Smooth muscle cell (in vitro differentiated cells): ENCODE measurements at regions not wholly inside any gene's neighbourhood (a gene's known extent, or its start where the extent isn't known, plus 50 kb on each side); places are given as distances from the start of the nearest gene placed in this dataset.
A peak's percentile ranks its signal among the peaks of the same experiment; 100 is the strongest.

ENCODE experiments used
- DNase-seq: peaks from one replicate; lab custom pipeline; 2025; ENCODE audit not compliant: unreplicated experiment; lab: John Stamatoyannopoulos, UW
- H2AFZ ChIP-seq: fragments of 200-600 bp; sonication (generic); 2 replicates; pipeline ENCODE4 v1.6.0; 2016; ENCODE audit warnings: antibody characterized with exemption, low read depth, mild to moderate bottlenecking
- H3F3A ChIP-seq: fragments of 200-600 bp; sonication (generic); 2 replicates; pipeline ENCODE4 v1.6.0; 2017; ENCODE audit warnings: antibody characterized with exemption, low read depth
- H3K27ac ChIP-seq: fragments of 200-600 bp; sonication (generic); 2 replicates; pipeline ENCODE4 v1.5.1; 2016; ENCODE audit warnings: low read depth, mild to moderate bottlenecking
- H3K27me3 ChIP-seq: fragments of 200-600 bp; sonication (generic); 2 replicates; pipeline ENCODE4 v1.6.1; 2016; ENCODE audit warnings: low read depth, mild to moderate bottlenecking
- H3K36me3 ChIP-seq: fragments of 200-600 bp; sonication (generic); 2 replicates; pipeline ENCODE4 v1.5.1; 2016; ENCODE audit warnings: low read depth
- H3K4me1 ChIP-seq: fragments of 200-600 bp; sonication (generic); 2 replicates; pipeline ENCODE4 v1.5.1; 2016; ENCODE audit warnings: low read depth
- H3K4me2 ChIP-seq: fragments of 200-600 bp; sonication (generic); 2 replicates; pipeline ENCODE4 v1.6.0; 2016; ENCODE audit warnings: mild to moderate bottlenecking
- H3K4me3 ChIP-seq: fragments of 200-600 bp; sonication (generic); 2 replicates; pipeline ENCODE4 v1.5.1; 2016; ENCODE audit warnings: mild to moderate bottlenecking
- H3K79me2 ChIP-seq: fragments of 200-600 bp; sonication (generic); 2 replicates; pipeline ENCODE4 v1.6.0; 2016; ENCODE audit warnings: low read depth, mild to moderate bottlenecking
- H3K9ac ChIP-seq: fragments of 200-600 bp; sonication (generic); 2 replicates; pipeline ENCODE4 v1.6.0; 2016; ENCODE audit warnings: low read depth
- H3K9me3 ChIP-seq: fragments of 200-600 bp; sonication (generic); replicated peaks from 2 replicates; pipeline ENCODE4 v1.5.1; 2016; ENCODE audit warnings: low read depth
- H4K20me1 ChIP-seq: fragments of 200-600 bp; sonication (generic); 2 replicates; pipeline ENCODE4 v1.6.0; 2016; ENCODE audit warnings: low read depth
- WGBS: methylation state at CpG from one replicate; pipeline ENCODE4 v1.1.7; 2016; ENCODE audit warnings: low lambda C conversion rate; 5-methylcytosine and 5-hydroxymethylcytosine counted together
- TF ChIP-seq, protein P1 (sequence below): fragments of 200-600 bp; sonication (generic); IDR thresholded peaks from 2 replicates; pipeline ENCODE4 v1.5.1; 2017; ENCODE audit warnings: borderline replicate concordance, mild to moderate bottlenecking, antibody characterized with exemption; ENCODE audit not compliant: insufficient read depth, poor library complexity, severe bottlenecking

DNA sequence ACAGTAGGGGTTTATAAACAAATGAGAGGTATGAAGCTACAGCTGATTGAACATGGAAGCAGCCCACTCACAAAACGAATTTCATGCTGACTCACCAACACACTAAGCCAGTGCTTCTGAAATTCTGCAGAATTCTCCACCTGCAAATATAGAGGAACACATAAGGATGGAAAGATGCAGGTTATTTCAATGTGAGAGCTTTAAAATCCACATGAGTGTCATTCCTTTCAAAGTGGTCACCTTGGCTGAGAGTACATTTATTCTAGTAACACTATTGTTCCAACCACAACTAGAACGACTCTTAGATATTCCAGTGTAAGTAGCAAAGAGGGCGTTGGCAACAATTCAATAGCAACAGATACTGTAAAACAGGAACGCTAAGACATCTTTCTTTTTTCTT lies 189.9 kb upstream of the TSC22D2 start:
- no peaks in the 10 kb centered on the region for H3K9me3 ChIP-seq
- H2AFZ ChIP-seq: no peak overlapping the region
- H3K4me2 ChIP-seq: no peak overlapping the region
- peaks cover 3% of the 10 kb centered on the region for H3F3A ChIP-seq
- no peak overlapping the region for H3K9ac ChIP-seq
- no peaks in the 10 kb centered on the region for H4K20me1 ChIP-seq
- no peak overlapping the region for H3K27ac ChIP-seq
- H3K27me3 ChIP-seq: no peaks in the 10 kb centered on the region
- no peak overlapping the region for H3K4me3 ChIP-seq
- H3K36me3 ChIP-seq: no peaks in the 10 kb centered on the region
- peaks cover 20% of the 10 kb centered on the region for H3K4me1 ChIP-seq
- TF ChIP-seq, protein P1, sequence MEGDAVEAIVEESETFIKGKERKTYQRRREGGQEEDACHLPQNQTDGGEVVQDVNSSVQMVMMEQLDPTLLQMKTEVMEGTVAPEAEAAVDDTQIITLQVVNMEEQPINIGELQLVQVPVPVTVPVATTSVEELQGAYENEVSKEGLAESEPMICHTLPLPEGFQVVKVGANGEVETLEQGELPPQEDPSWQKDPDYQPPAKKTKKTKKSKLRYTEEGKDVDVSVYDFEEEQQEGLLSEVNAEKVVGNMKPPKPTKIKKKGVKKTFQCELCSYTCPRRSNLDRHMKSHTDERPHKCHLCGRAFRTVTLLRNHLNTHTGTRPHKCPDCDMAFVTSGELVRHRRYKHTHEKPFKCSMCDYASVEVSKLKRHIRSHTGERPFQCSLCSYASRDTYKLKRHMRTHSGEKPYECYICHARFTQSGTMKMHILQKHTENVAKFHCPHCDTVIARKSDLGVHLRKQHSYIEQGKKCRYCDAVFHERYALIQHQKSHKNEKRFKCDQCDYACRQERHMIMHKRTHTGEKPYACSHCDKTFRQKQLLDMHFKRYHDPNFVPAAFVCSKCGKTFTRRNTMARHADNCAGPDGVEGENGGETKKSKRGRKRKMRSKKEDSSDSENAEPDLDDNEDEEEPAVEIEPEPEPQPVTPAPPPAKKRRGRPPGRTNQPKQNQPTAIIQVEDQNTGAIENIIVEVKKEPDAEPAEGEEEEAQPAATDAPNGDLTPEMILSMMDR: no peak
- no peaks in the 10 kb centered on the region for H3K79me2 ChIP-seq
- 92% methylated on average over 4 of the region's 4 CpGs for whole genome bisulfite sequencing
- no peak for DNase-seq

DNA sequence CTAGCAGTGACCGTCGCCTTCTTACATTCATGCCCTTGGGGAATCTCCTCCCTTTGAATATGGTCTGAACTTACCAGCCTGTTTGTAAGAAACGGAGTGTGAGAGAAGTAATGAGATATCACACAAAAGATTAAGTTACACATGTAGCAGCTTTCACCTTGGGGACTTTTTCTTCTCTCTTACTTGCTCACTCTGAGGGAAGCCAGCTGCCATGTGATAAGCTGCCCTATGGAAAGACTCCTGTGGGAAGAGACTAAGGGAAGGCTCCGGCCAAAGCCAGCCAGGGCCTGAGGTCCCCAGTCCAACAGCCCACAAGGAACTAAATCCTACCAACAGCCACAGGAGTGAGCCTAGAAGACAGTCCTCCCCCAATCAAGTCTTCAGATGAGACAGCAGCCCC lies 190.4 kb upstream of the TSC22D2 start:
- H3K4me2 ChIP-seq: no peak overlapping the region
- no peaks in the 10 kb centered on the region for H3K36me3 ChIP-seq

DNA sequence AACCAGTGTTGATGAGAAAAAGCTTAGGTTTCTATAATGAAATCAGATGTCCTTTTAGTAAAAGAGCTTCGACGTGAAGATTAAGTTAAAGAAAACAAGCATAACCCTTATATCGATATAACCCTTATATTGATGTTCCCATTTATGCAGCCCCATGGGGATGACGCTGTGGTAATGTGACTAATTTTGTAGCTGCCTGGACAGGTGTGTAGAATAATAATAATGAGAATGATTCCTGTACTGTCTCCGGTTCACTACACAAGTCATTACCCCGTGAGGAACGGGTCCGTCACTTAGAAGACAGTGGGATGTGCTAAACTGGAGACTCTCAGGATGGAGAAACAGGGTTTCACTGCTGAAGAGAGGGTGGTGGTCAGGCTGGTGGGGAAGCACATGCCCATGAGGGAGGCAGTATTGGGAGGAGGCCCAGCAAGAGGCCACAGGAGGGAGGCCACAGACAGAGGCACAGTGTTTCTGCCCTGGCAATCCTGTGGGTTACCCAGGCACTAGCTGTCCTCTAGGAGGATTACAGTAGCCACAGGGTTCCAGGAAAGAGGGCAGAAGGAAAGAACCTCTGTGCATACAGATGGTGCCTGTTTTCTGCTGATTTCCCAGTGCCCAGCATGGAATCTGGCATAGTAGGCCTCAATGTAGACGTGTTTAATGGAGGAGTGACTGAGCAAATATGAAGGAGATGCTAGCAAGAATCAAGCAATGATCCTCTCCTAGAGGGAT lies 191.1 kb upstream of the TSC22D2 start:
- peak overlapping the region; percentile 80 for H2AFZ ChIP-seq
- H3K36me3 ChIP-seq: no peaks in the 10 kb centered on the region
- H3K9ac ChIP-seq: no peak overlapping the region
- H3F3A ChIP-seq: peaks cover 3% of the 10 kb centered on the region
- no peak overlapping the region for H3K27ac ChIP-seq
- H4K20me1 ChIP-seq: no peaks in the 10 kb centered on the region
- no peak for DNase-seq
- peaks cover 20% of the 10 kb centered on the region for H3K4me1 ChIP-seq
- H3K4me3 ChIP-seq: no peak overlapping the region
- no peaks in the 10 kb centered on the region for H3K79me2 ChIP-seq
- H3K4me2 ChIP-seq: no peak overlapping the region
- no peaks in the 10 kb centered on the region for H3K9me3 ChIP-seq
- TF ChIP-seq, protein P1: no peak
- no peaks in the 10 kb centered on the region for H3K27me3 ChIP-seq
- 95% methylated on average over 9 of the region's 9 CpGs for WGBS

More for the DNA sequence above, 190.4 kb upstream of the TSC22D2 start:
- no peaks in the 10 kb centered on the region for H3K79me2 ChIP-seq
- peaks cover 3% of the 10 kb centered on the region for H3F3A ChIP-seq
- H3K9me3 ChIP-seq: no peaks in the 10 kb centered on the region
- H4K20me1 ChIP-seq: no peaks in the 10 kb centered on the region
- no peak for DNase-seq
- WGBS: 90% methylated on average over 4 of the region's 4 CpGs
- H3K4me3 ChIP-seq: no peak overlapping the region
- H3K27ac ChIP-seq: no peak overlapping the region
- no peak overlapping the region for H3K9ac ChIP-seq
- TF ChIP-seq, protein P1: no peak
- no peaks in the 10 kb centered on the region for H3K27me3 ChIP-seq
- H2AFZ ChIP-seq: no peak overlapping the region
- H3K4me1 ChIP-seq: peaks cover 20% of the 10 kb centered on the region
